ENCODE measurements at regions not wholly inside any gene's neighbourhood (a gene's known extent, or its start where the extent isn't known, plus 50 kb on each side); places are given as distances from the start of the nearest gene placed in this dataset.
A peak's percentile ranks its signal among the peaks of the same experiment; 100 is the strongest.
"Not testable (repeated sequence)": the region's sequence is repeated elsewhere in the genome, so short reads cannot be mapped to it uniquely, and the experiment has no call there.

DNA sequence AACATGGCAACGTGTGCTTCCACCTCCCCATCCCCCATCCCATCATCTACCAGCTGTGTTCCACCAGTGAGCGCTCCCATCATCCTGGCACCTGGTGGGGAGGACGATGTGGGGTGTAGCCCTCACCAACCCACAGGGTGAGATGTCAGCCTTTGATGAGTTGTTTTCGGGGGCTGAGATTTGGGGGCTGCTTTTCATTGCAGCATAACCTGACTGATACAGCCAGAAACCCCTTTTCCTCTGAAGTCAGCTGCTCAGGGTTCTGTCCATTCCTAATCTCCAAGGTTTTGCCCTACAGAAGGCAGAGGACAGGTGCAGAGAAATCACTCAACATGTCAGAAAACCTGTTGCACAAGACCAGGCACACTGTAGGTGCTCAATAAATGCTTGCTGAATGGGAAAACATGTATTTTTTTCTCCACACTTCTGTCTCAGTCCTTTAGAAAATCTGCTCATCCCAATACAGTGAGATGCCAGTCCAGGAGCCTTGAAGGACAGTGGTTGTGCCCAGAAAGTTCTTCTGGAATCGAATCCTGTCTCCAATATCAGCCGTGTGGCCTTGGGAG is 239.8 kb downstream of the RBM19 start:
- DNase-seq (ENCODE audit: low spot score) = no peak

- no peak for DNase-seq (ENCODE audit: low spot score)
Observed at GRCh38 chr12:113725557-113725876, 240.6 kb downstream of the RBM19 start.

GRCh38 chr12:113724794-113725556 is 241.2 kb downstream of the RBM19 start:
- DNase-seq (ENCODE audit: low spot score) = peak; percentile 14

DNA sequence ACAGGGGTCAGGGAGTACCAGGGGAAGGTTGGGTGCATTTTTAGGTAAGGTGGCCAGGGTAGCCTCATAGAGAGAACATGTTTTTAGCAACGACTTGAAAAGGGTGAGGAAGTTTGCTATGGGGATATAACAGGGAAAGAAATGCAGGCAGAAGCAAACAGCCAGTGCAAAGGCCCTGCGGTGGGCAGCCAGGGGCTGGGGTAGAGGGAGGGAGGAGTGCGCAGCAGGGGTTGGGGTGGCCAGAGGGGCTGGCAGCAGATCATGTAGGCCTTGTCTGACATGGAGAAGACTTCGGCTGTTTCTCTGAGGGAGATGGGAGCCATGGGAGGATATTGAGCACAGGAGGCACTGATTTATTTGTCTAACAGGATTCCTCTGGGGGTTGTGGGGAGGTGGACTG is 242.5 kb downstream of the RBM19 start:
- no peak for DNase-seq (ENCODE audit: low spot score)

DNA sequence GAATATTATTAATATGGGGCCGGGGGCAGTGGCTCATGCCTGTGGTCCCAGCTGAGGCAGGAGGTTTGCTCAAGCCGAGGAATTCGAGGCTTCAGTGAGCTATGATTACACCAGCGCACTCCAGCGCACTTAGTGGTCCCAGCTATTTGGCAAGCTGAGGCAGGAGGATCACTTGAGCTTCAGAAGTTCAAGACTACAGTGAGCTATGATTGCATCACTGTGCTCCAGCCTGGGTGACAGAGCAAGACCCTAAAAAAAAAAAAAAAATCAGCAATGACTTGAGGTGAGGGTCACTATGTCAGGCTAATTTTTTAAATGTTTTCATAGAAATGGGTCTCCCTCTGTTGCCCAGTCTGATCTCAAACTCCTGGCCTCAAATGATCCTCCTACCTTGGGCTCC is 243.4 kb downstream of the RBM19 start:
- DNase-seq (ENCODE audit: low spot score) = no peak

DNA sequence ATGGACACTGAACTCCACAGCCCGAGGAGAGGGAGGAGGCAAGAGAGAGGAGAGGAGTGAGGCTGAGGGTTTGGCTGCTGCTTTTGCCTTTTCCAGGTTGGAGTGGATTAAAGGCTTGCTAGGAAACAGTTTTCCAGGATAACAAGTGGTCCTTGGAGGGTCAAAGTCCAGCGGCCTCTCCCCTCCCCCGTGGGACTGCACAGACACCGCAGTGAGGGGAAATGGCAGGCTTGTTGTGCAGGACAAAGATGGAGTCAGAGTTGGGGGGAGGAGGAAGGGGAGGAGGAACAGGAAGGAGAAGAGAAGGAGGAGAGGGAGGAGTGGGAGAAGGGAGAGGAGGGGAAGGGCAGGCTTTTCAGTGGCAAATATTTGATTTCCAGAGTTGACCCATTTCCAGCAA is 245.5 kb downstream of the RBM19 start:
- DNase-seq (ENCODE audit: low spot score) = no peak

- no peak for DNase-seq (ENCODE audit: low spot score)
Observed at GRCh38 chr12:113719911-113720591, 246.1 kb downstream of the RBM19 start.

- DNase-seq (ENCODE audit: low spot score) = no peak
Observed at GRCh38 chr12:113713156-113713555, 241.5 kb upstream of the LHX5 start.

GRCh38 chr12:113712481-113712880 is 240.8 kb upstream of the LHX5 start:
- DNase-seq (ENCODE audit: low spot score) = no peak

- DNase-seq (ENCODE audit: low spot score) = no peak
Observed at GRCh38 chr12:113710216-113710615, 238.5 kb upstream of the LHX5 start.

GRCh38 chr12:113709456-113709855 is 237.8 kb upstream of the LHX5 start:
- no peak for DNase-seq (ENCODE audit: low spot score)

DNA sequence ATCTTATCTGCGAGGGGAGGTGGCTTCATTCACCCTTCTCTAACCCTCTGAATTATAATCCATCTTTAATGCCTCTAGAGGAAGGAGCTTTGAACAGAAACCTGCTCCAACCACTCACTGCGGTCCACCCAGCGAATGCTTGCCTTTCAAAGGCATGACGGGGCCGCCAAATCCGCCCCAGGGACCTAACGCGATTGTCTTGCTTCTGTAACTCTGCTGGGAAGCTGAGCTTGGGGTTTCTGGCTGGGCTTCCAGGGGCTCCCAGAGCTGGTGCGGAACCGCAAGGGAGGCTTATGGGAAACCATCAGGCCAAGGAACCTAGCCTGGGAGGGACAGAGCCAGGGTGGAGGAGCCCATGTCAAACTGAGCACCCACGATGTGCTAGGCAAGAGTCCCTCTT is 231.2 kb upstream of the LHX5 start:
- DNase-seq (ENCODE audit: low spot score) = no peak

- DNase-seq (ENCODE audit: low spot score) = no peak
Observed at GRCh38 chr12:113702276-113702675, 230.6 kb upstream of the LHX5 start.

DNA sequence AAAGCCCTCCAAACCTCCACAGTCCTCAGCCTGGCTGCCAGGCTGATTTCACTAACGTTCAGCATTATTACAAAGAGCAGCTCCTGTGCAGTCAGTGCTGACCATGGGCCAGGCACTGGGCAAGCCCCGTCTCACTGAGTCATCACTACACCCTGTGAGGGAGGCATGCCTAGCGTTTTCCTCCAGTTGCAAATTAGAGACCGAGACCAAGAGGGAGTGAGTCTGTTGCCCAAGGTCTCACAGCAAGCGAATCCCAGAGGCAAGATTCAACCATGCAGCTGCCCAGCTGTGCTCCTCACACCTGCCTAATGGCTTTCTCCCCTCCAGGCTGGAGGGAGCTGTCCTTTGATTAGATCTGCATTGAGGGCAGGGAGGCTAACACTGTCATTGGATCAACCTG is 229.3 kb upstream of the LHX5 start:
- no peak for DNase-seq (ENCODE audit: low spot score)

DNA sequence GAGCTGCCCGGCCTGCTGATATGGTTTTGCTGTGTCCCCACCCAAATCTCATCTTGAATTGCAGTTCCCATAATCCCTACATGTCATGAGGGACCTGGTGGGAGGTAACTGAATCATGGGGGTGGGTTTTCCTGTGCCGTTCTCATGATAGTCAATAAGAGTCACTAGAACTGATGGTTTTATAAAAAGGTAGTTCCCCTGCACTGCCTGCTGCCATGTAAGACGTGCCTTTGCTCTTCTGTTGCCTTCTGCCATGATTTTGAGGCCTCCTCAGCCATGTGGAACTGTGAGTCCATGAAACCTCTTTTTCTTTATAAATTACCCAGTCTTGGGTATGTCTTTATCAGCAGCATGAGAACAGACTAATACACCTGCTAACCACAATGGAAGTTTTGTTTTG is 228.3 kb upstream of the LHX5 start:
- not testable (repeated sequence) for DNase-seq (ENCODE audit: low spot score)

DNA sequence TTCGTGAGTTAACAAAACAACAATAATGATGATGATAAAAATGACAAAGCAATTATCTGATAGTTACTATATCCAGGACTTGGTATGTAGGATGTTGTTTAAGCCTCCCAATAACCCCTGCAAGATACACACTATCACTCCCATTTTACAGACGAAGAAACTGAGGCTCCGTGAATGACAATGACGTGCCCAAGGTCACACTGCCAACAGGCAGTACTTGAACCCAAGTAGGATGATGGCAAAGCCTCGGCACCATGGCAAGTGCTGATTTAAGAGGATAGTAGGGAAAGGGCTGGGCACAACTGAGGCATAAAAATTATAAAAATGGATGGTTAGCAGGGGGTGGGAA is 226.8 kb upstream of the LHX5 start:
- DNase-seq (ENCODE audit: low spot score) = no peak

DNA sequence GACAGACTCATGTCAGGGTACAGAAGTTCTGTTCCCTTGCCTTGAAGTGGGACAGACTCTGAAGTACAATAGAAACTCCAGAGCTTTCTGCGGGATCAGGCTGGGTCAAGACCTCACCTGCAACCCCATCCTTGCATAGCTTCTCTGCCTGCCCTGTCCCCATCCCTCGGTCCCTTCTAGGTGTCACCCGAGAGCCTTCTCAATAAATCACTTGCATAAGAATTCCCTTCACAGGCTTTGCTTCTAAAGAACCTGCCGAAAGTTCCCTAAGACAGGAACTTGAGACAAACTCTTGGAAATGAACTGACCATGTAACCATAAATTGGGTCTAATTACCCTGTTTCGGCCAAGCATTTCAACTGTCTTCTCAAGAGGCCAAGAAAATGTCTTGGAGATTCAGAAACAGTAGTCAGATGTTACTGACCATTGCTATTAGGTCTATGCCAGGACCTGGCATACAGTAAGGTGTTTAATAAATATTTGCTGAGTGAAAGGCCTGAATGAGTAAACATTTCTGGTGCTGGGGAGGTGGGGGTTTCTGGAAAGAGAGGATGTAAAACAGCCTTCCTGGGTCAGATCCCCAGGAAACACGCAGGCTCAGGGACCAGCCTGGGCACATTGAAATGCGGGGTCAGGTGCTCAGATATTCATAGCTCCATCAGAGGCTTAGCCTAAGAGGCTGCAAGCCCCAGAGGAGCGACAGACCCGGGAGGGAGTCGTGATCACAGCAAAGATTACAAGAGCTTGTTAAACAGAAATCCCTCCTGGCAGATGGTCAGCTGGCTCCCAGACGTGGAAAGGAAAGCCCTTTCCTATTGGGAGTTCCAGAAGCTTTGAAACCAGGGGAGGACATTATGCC is 226.2 kb upstream of the LHX5 start:
- no peak for DNase-seq (ENCODE audit: low spot score)

- no peak for DNase-seq (ENCODE audit: low spot score)
Observed at GRCh38 chr12:113697104-113697503, 225.4 kb upstream of the LHX5 start.

DNA sequence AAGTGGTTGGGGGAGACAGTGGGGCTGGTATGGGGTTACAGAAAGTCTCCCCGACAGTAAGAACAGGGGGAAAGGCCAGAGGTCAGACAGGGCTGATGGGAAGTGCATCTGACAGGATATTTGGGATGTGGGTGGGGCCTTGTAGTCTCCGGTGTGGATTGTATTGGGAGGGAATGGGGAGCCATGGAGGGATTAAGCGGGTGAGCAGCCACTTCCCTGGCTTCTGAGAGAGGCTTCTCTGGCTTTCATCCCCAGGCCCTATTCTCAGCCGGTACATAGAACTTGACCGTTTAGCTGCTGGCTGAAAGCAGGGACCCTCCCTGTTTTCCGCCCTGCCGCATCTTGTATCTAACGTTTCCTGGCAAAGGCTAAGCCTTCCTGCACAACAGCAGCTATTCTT is 222.0 kb upstream of the LHX5 start:
- DNase-seq (ENCODE audit: low spot score) = no peak

DNA sequence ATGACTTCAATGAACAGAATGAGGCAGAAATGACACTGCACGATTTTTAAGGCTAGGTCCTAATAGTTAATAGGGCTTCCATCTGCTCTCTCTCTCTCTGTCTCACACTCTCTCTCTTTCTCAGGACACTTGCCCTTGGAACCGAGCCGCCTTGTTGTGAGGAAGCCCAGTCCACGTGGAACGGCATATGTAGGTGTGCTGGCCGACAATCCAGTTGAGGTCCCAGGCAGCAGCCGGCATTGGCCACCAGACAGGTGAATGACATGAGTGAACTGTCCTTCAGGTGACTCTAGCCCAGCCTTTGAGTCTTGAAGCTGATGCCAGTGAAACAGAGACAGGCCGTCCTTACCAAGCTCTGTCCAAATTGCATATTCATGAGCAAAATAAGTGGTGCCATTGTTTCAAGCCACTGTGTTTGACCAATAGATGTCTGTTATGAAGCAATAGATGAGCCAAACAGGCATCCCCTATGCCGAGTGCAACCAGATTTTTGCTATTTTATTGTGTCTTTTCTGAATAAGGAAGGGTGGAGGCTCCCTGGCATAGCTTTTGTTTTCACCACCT is 217.5 kb upstream of the LHX5 start:
- DNase-seq (ENCODE audit: low spot score) = peak; percentile 51

GRCh38 chr12:113688313-113688712 is 216.6 kb upstream of the LHX5 start:
- DNase-seq (ENCODE audit: low spot score) = no peak
